HL-60 (cell line): ENCODE measurements at regions not wholly inside any gene's neighbourhood (a gene's known extent, or its start where the extent isn't known, plus 50 kb on each side); places are given as distances from the start of the nearest gene placed in this dataset.

Experiments
- DNase-seq, 2 experiments: peaks; one replicate each; pipeline ENCODE4 v3.0.0-alpha.2; 2010 to 2020; ENCODE audit warnings: low read depth in 1 of 2, low spot score in 1 of 2
- H3K27ac ChIP-seq: fragments of 250-450 bp; sonication (Bioruptor Pico); replicated peaks from 2 replicates; pipeline ENCODE4 v1.5.1; 2020; ENCODE audit warnings: mild to moderate bottlenecking, moderate library complexity
- H3K27me3 ChIP-seq: fragments of 250-450 bp; sonication (Bioruptor Pico); 2 replicates; pipeline ENCODE4 v1.5.1; 2021; ENCODE audit warnings: mild to moderate bottlenecking, moderate library complexity; ENCODE audit not compliant: insufficient read depth, poor library complexity, severe bottlenecking
- H3K4me3 ChIP-seq: replicated peaks from 2 replicates; pipeline ENCODE4 v1.5.1; 2011; ENCODE audit warnings: mild to moderate bottlenecking, control low read depth, low read length; ENCODE audit not compliant: insufficient read depth
- CTCF ChIP-seq: IDR thresholded peaks from one replicate; pipeline ENCODE4 v1.5.1; 2011; ENCODE audit warnings: low read length, control low read depth, inconsistent platforms; ENCODE audit not compliant: insufficient read depth
- GABPA ChIP-seq: IDR thresholded peaks from 2 replicates; pipeline ENCODE4 v1.6.1; 2012; ENCODE audit warnings: low read depth
- POLR2AphosphoS5 ChIP-seq: IDR thresholded peaks from 2 replicates; pipeline ENCODE4 v1.6.1; 2012; ENCODE audit warnings: low read depth
- REST ChIP-seq: IDR thresholded peaks from 2 replicates; pipeline ENCODE4 v1.6.1; 2012; ENCODE audit warnings: low read depth; ENCODE audit not compliant: insufficient replicate concordance
- SPI1 ChIP-seq: IDR thresholded peaks from 2 replicates; pipeline ENCODE4 v1.6.1; 2012; ENCODE audit warnings: low read depth, mild to moderate bottlenecking, borderline replicate concordance

GRCh38 chr11:120057028-120057330 lies 80.9 kb downstream of the TRIM29 start:
- TF ChIP-seq GABPA (no peak), POLR2AphosphoS5 (no peak), REST (no peak), CTCF (no peak), SPI1 (no peak)
- DNase-seq: no peak
- no peak overlapping the region for H3K4me3 ChIP-seq
- no peak overlapping the region for H3K27ac ChIP-seq
- peaks cover 4% of the 10 kb centered on the region for H3K27me3 ChIP-seq

GRCh38 chr11:120056301-120057027 lies 81.4 kb downstream of the TRIM29 start:
- no peak for TF ChIP-seq CTCF
- TF ChIP-seq SPI1: no peak
- no peak for TF ChIP-seq POLR2AphosphoS5
- TF ChIP-seq GABPA: no peak
- TF ChIP-seq REST: no peak
- Histone ChIP-seq H3K4me3 (no peak overlapping the region), H3K27ac (no peak overlapping the region), H3K27me3 (peaks cover 4% of the 10 kb centered on the region)
- no peak for DNase-seq

- peaks cover 4% of the 10 kb centered on the region for H3K27me3 ChIP-seq
- TF ChIP-seq REST (no peak), SPI1 (no peak), GABPA (no peak), POLR2AphosphoS5 (no peak), CTCF (no peak)
- DNase-seq: no peak
- no peak overlapping the region for H3K27ac ChIP-seq
- no peak overlapping the region for H3K4me3 ChIP-seq
Measured at GRCh38 chr11:120055646-120056045, 82.3 kb downstream of the TRIM29 start.
